ENCODE measurements at regions not wholly inside any gene's neighbourhood (a gene's known extent, or its start where the extent isn't known, plus 50 kb on each side); places are given as distances from the start of the nearest gene placed in this dataset.

- TF ChIP-seq CTCF (IDR thresholded peaks at IDR 0.05) (no peak), POLR2A (IDR thresholded peaks at IDR 0.05) (no peak)
Measured at GRCh38 chr22:22125028-22125578, 119.5 kb upstream of the VPREB1 start.

Measured in testis (tissue), 2 donors.